Liver (tissue), 7 donors: ENCODE measurements at regions not wholly inside any gene's neighbourhood (a gene's known extent, or its start where the extent isn't known, plus 50 kb on each side); places are given as distances from the start of the nearest gene placed in this dataset.

Source experiments
- DNase-seq: peaks from one replicate; pipeline ENCODE4 v3.0.0-alpha.2; 2017; ENCODE audit warnings: low spot score
- H3K27ac ChIP-seq, 2 donors: one replicate each; pipeline ENCODE4 v1.7.0; 2013; ENCODE audit warnings: inconsistent platforms in 2 of 2, low read length in 2 of 2, control low read depth in 1 of 2, low read depth in 1 of 2, mild to moderate bottlenecking in 1 of 2
- H3K27me3 ChIP-seq, 4 donors: one replicate each; pipeline versions ENCODE4 v1.6.1 to v1.7.0; 2013; ENCODE audit warnings: low read length in 3 of 4, inconsistent platforms in 1 of 4, mild to moderate bottlenecking in 1 of 4, moderate library complexity in 1 of 4; ENCODE audit not compliant: control insufficient read depth in 4 of 4, insufficient read depth in 4 of 4
- H3K36me3 ChIP-seq, 4 donors: one replicate each; pipeline versions ENCODE4 v1.6.1 to v1.7.0; 2013; ENCODE audit warnings: low read length in 3 of 4, mild to moderate bottlenecking in 3 of 4, low read depth in 1 of 4, moderate library complexity in 1 of 4; ENCODE audit not compliant: control insufficient read depth in 4 of 4, insufficient read depth in 3 of 4
- H3K4me1 ChIP-seq, 4 donors: one replicate each; pipeline versions ENCODE4 v1.6.1 to v1.7.0; 2013; ENCODE audit warnings: low read length in 3 of 4, mild to moderate bottlenecking in 3 of 4, moderate library complexity in 1 of 4; ENCODE audit not compliant: control insufficient read depth in 4 of 4, insufficient read depth in 4 of 4
- H3K4me3 ChIP-seq, 3 donors: one replicate each; pipeline versions ENCODE4 v1.6.1 to v1.7.0; 2013; ENCODE audit warnings: low read length in 3 of 3, control low read depth in 1 of 3, low read depth in 1 of 3, mild to moderate bottlenecking in 1 of 3
- H3K9ac ChIP-seq, 2 donors: one replicate each; pipeline ENCODE4 v1.7.0; 2013; ENCODE audit warnings: low read length in 2 of 2, mild to moderate bottlenecking in 2 of 2, moderate library complexity in 2 of 2, control low read depth in 1 of 2, low read depth in 1 of 2
- H3K9me3 ChIP-seq, 4 donors: one replicate each; pipeline versions ENCODE4 v1.6.1 to v1.7.0; 2013; ENCODE audit warnings: low read length in 3 of 4; ENCODE audit not compliant: control insufficient read depth in 4 of 4
- EGR1 ChIP-seq, 2 donors: IDR thresholded peaks; 2 replicates each; pipeline ENCODE4 v1.6.1; 2016 to 2018; ENCODE audit warnings: antibody characterized with exemption in 2 of 2, low read depth in 2 of 2
- FOXA1 ChIP-seq: IDR thresholded peaks from 2 replicates; pipeline ENCODE4 v1.6.1; 2016; ENCODE audit warnings: antibody characterized with exemption
- FOXA2 ChIP-seq: IDR thresholded peaks from 2 replicates; pipeline ENCODE4 v1.6.1; 2016; ENCODE audit warnings: antibody characterized with exemption
- GABPA ChIP-seq, 2 donors: IDR thresholded peaks in 1 of 2; conservative IDR thresholded peaks in 1 of 2; 2 replicates each; pipeline ENCODE4 v1.6.1; 2016; ENCODE audit warnings: antibody characterized with exemption in 2 of 2, mild to moderate bottlenecking in 1 of 2, moderate library complexity in 1 of 2
- HNF4A ChIP-seq, 2 donors: conservative IDR thresholded peaks; 2 replicates each; pipeline ENCODE4 v1.6.1; 2016; ENCODE audit warnings: antibody characterized with exemption in 2 of 2, mild to moderate bottlenecking in 2 of 2
- HNF4G ChIP-seq: IDR thresholded peaks from 2 replicates; pipeline ENCODE4 v1.6.1; 2016; ENCODE audit warnings: antibody characterized with exemption
- JUND ChIP-seq, 2 donors: IDR thresholded peaks; 2 replicates each; pipeline ENCODE4 v1.6.1; 2016; ENCODE audit warnings: antibody characterized with exemption in 2 of 2
- MAX ChIP-seq: IDR thresholded peaks from 2 replicates; pipeline ENCODE4 v1.6.1; 2016; ENCODE audit warnings: antibody characterized with exemption
- NR2F2 ChIP-seq: IDR thresholded peaks from 2 replicates; pipeline ENCODE4 v1.6.1; 2016; ENCODE audit warnings: antibody characterized with exemption
- RAD21 ChIP-seq, 2 donors: IDR thresholded peaks; 2 replicates each; pipeline ENCODE4 v1.6.1; 2016; ENCODE audit warnings: antibody characterized with exemption in 2 of 2, mild to moderate bottlenecking in 2 of 2
- REST ChIP-seq: IDR thresholded peaks from 2 replicates; pipeline ENCODE4 v1.6.1; 2016; ENCODE audit warnings: antibody characterized with exemption, mild to moderate bottlenecking
- RXRA ChIP-seq, 2 donors: IDR thresholded peaks; 2 replicates each; pipeline ENCODE4 v1.6.1; 2017 to 2018; ENCODE audit warnings: antibody characterized with exemption in 2 of 2, mild to moderate bottlenecking in 1 of 2
- SP1 ChIP-seq: IDR thresholded peaks from 2 replicates; pipeline ENCODE4 v1.6.1; 2018; ENCODE audit warnings: antibody characterized with exemption, mild to moderate bottlenecking
- TAF1 ChIP-seq: conservative IDR thresholded peaks from 2 replicates; pipeline ENCODE4 v1.6.1; 2016; ENCODE audit warnings: antibody characterized with exemption, mild to moderate bottlenecking
- YY1 ChIP-seq: IDR thresholded peaks from 2 replicates; pipeline ENCODE4 v1.6.1; 2016; ENCODE audit warnings: antibody characterized with exemption, mild to moderate bottlenecking
- ZBTB33 ChIP-seq: IDR thresholded peaks from 2 replicates; pipeline ENCODE4 v1.6.1; 2016; ENCODE audit warnings: antibody characterized with exemption
- WGBS: extraction: QIAGEN DNeasy Blood & Tissue Kit; methylation state at CpG from one replicate; pipeline ENCODE4 v1.1.7; 2013; 5-methylcytosine and 5-hydroxymethylcytosine counted together
- donor health status: healthy.
- donor health status: healthy.
- donor health status: healthy.
- donor health status: healthy.

- Histone ChIP-seq H3K9ac (no peak overlapping the region), H3K36me3 (no peaks in the 10 kb centered on the region), H3K9me3 (no peaks in the 10 kb centered on the region), H3K4me3 (no peak overlapping the region), H3K27me3 (no peaks in the 10 kb centered on the region), H3K27ac (no peak overlapping the region), H3K4me1 (no peaks in the 10 kb centered on the region)
- no peak for DNase-seq
- WGBS: 71% methylated on average over 1 of the region's 1 CpG
- TF ChIP-seq SP1: no peak
- TF ChIP-seq JUND (IDR thresholded peaks at IDR 0.05): no peak
Observed at GRCh38 chr13:103328899-103329298, 262.7 kb upstream of the SLC10A2 start.

- Histone ChIP-seq H3K4me1 (no peaks in the 10 kb centered on the region), H3K27me3 (no peaks in the 10 kb centered on the region), H3K9ac (no peak overlapping the region), H3K27ac (no peak overlapping the region), H3K9me3 (peaks cover 0 to 5% (median 0%) of the 10 kb centered on the region in 4 donors), H3K36me3 (no peaks in the 10 kb centered on the region), H3K4me3 (no peak overlapping the region)
- no peak for DNase-seq
- 70% methylated on average over 2 of the region's 2 CpGs for WGBS
- no peak for TF ChIP-seq FOXA2
- no peak for TF ChIP-seq EGR1 (IDR thresholded peaks at IDR 0.05; ENCODE audit: low read depth in 2 of 2)
- TF ChIP-seq RXRA (IDR thresholded peaks at IDR 0.05): no peak
- TF ChIP-seq RAD21 (IDR thresholded peaks at IDR 0.05): no peak
Observed at GRCh38 chr13:103326326-103326725, 260.1 kb upstream of the SLC10A2 start.

GRCh38 chr13:103325672-103326071, 259.5 kb upstream of the SLC10A2 start:
- Histone ChIP-seq H3K36me3 (no peaks in the 10 kb centered on the region), H3K4me1 (no peaks in the 10 kb centered on the region), H3K9me3 (peaks cover 0 to 5% (median 0%) of the 10 kb centered on the region in 4 donors), H3K9ac (no peak overlapping the region), H3K27ac (no peak overlapping the region), H3K4me3 (no peak overlapping the region), H3K27me3 (no peaks in the 10 kb centered on the region)
- DNase-seq: no peak
- WGBS: 40% methylated on average over 2 of the region's 2 CpGs
- TF ChIP-seq EGR1 (IDR thresholded peaks at IDR 0.05; ENCODE audit: low read depth in 2 of 2) (no peak), GABPA (IDR thresholded peaks at IDR 0.05 in 1 of 2, conservative IDR thresholded peaks at IDR 0.05 in 1 of 2) (no peak), RXRA (IDR thresholded peaks at IDR 0.05) (no peak), ZBTB33 (no peak), FOXA1 (no peak), YY1 (no peak), NR2F2 (no peak), TAF1 (no peak), MAX (no peak), SP1 (no peak), RAD21 (IDR thresholded peaks at IDR 0.05) (no peak)

- Histone ChIP-seq H3K4me1 (no peaks in the 10 kb centered on the region), H3K36me3 (no peaks in the 10 kb centered on the region), H3K4me3 (no peak overlapping the region), H3K27me3 (no peaks in the 10 kb centered on the region), H3K9me3 (peaks cover 0 to 5% (median 0%) of the 10 kb centered on the region in 4 donors), H3K9ac (no peak overlapping the region), H3K27ac (no peak overlapping the region)
- 32% methylated on average over 2 of the region's 2 CpGs for WGBS
- DNase-seq: no peak
- TF ChIP-seq HNF4A (conservative IDR thresholded peaks at IDR 0.05): no peak
- TF ChIP-seq MAX: no peak
- TF ChIP-seq GABPA (IDR thresholded peaks at IDR 0.05 in 1 of 2, conservative IDR thresholded peaks at IDR 0.05 in 1 of 2): no peak
- TF ChIP-seq SP1: no peak
- TF ChIP-seq JUND (IDR thresholded peaks at IDR 0.05): no peak
- TF ChIP-seq HNF4G: no peak
- no peak for TF ChIP-seq ZBTB33
- no peak for TF ChIP-seq FOXA1
- TF ChIP-seq FOXA2: no peak
- TF ChIP-seq REST: no peak
Observed at GRCh38 chr13:103324641-103325040, 258.4 kb upstream of the SLC10A2 start.
